ENCODE measurements at regions not wholly inside any gene's neighbourhood (a gene's known extent, or its start where the extent isn't known, plus 50 kb on each side); places are given as distances from the start of the nearest gene placed in this dataset.
"Not testable (repeated sequence)": the region's sequence is repeated elsewhere in the genome, so short reads cannot be mapped to it uniquely, and the experiment has no call there.

GRCh38 chr3:193047461-193047860 lies 129.8 kb upstream of the MB21D2 start:
- DNase-seq, result not testable (repeated sequence)

- DNase-seq, result no peak
These were observed 130.5 kb upstream of the MB21D2 start for GRCh38 chr3:193048127-193048526.

GRCh38 chr3:193049935-193050334 lies 132.3 kb upstream of the MB21D2 start:
- no peak for DNase-seq

- no peak for DNase-seq
These were observed 133.7 kb upstream of the MB21D2 start for GRCh38 chr3:193051314-193051713.

GRCh38 chr3:193052354-193053045 lies 134.8 kb upstream of the MB21D2 start:
- DNase-seq, result no peak

- no peak for DNase-seq
These were observed 135.4 kb upstream of the MB21D2 start for GRCh38 chr3:193053046-193053435.

GRCh38 chr3:193055352-193055751 lies 137.7 kb upstream of the MB21D2 start:
- DNase-seq, result no peak

- no peak for DNase-seq
These were observed 140.0 kb upstream of the MB21D2 start for GRCh38 chr3:193057616-193058015.

- no peak for DNase-seq
These were observed 143.3 kb upstream of the MB21D2 start for GRCh38 chr3:193060748-193061546.

- no peak for DNase-seq
These were observed 150.7 kb upstream of the MB21D2 start for GRCh38 chr3:193068365-193068764.

- not testable (repeated sequence) for DNase-seq
These were observed 152.1 kb upstream of the MB21D2 start for GRCh38 chr3:193069732-193070131.

GRCh38 chr3:193078996-193079753 lies 161.5 kb upstream of the MB21D2 start:
- no peak for DNase-seq

GRCh38 chr3:193080821-193081365 lies 160.1 kb upstream of the PLAAT1 start:
- no peak for DNase-seq

GRCh38 chr3:193085655-193086054 lies 155.4 kb upstream of the PLAAT1 start:
- DNase-seq, result no peak

GRCh38 chr3:193086681-193087080 lies 154.3 kb upstream of the PLAAT1 start:
- DNase-seq, result no peak

- DNase-seq, result no peak
These were observed 153.7 kb upstream of the PLAAT1 start for GRCh38 chr3:193087336-193087735.

- no peak for DNase-seq
These were observed 145.7 kb upstream of the PLAAT1 start for GRCh38 chr3:193095366-193095765.

GRCh38 chr3:193096076-193096475 lies 144.9 kb upstream of the PLAAT1 start:
- no peak for DNase-seq

GRCh38 chr3:193114431-193115340 lies 126.3 kb upstream of the PLAAT1 start:
- no peak for DNase-seq

- no peak for DNase-seq
These were observed 124.2 kb upstream of the PLAAT1 start for GRCh38 chr3:193116871-193117270.

- DNase-seq, result no peak
These were observed 122.1 kb upstream of the PLAAT1 start for GRCh38 chr3:193118907-193119306.

GRCh38 chr3:193119926-193120325 lies 121.1 kb upstream of the PLAAT1 start:
- DNase-seq, result no peak
